ENCODE measurements at regions not wholly inside any gene's neighbourhood (a gene's known extent, or its start where the extent isn't known, plus 50 kb on each side); places are given as distances from the start of the nearest gene placed in this dataset.

DNA sequence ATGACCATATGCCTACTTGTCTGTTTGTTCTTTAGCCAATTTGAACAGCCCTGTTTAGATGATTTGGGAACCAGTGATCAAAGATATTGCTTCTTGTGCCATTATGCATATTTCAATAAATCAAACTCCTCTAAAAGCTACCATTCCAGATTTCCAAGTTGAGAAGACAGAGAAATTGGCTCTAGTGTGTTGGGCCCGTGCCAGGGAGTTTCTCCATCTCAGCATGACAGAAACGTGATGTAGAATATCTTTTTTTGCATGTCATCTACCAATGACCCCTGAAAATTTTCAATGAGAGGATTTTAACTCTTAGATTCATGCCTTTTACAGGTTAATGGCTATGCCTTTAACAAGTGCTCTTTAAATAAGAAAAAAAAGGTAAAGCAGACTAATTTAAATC, 50.7 kb upstream of the CABCOCO1 start:
- TF ChIP-seq CTCF (IDR thresholded peaks at IDR 0.05 in 8 of 11, conservative IDR thresholded peaks at IDR 0.05 in 3 of 11) (no peak), POLR2AphosphoS5 (IDR thresholded peaks at IDR 0.05) (no peak), POLR2A (IDR thresholded peaks at IDR 0.05) (no peak)

Data from spleen (tissue), 7 donors.